GM18498 (cell line): ENCODE measurements at regions not wholly inside any gene's neighbourhood (a gene's known extent, or its start where the extent isn't known, plus 50 kb on each side); places are given as distances from the start of the nearest gene placed in this dataset.
A peak's percentile ranks its signal among the peaks of the same experiment; 100 is the strongest.
"Not testable (repeated sequence)": the region's sequence is repeated elsewhere in the genome, so short reads cannot be mapped to it uniquely, and the experiment has no call there.

ENCODE experiments used
- ATAC-seq: cut with Tn5 transposase; IDR thresholded peaks from one replicate; pipeline ENCODE4 v1.9.1; 2021; ENCODE audit warnings: mild to moderate bottlenecking, moderate library complexity; ENCODE audit not compliant: unreplicated experiment

GRCh38 chr4:81688085-81688484 lies 216.4 kb upstream of the RASGEF1B start:
- no peak for ATAC-seq

GRCh38 chr4:81687471-81687870 lies 215.8 kb upstream of the RASGEF1B start:
- ATAC-seq: no peak

GRCh38 chr4:81685104-81685503 lies 213.4 kb upstream of the RASGEF1B start:
- no peak for ATAC-seq

- no peak for ATAC-seq
Observed at GRCh38 chr4:81684352-81684751, 212.6 kb upstream of the RASGEF1B start.

- no peak for ATAC-seq
Observed at GRCh38 chr4:81682492-81682891, 210.8 kb upstream of the RASGEF1B start.

- ATAC-seq: no peak
Observed at GRCh38 chr4:81679315-81679714, 207.6 kb upstream of the RASGEF1B start.

GRCh38 chr4:81678801-81679200 lies 207.1 kb upstream of the RASGEF1B start:
- no peak for ATAC-seq

- ATAC-seq: no peak
Observed at GRCh38 chr4:81676537-81676936, 204.8 kb upstream of the RASGEF1B start.

GRCh38 chr4:81675791-81676393 lies 204.2 kb upstream of the RASGEF1B start:
- no peak for ATAC-seq

- no peak for ATAC-seq
Observed at GRCh38 chr4:81673961-81674360, 202.3 kb upstream of the RASGEF1B start.

- ATAC-seq: not testable (repeated sequence)
Observed at GRCh38 chr4:81668328-81668727, 196.6 kb upstream of the RASGEF1B start.

- no peak for ATAC-seq
Observed at GRCh38 chr4:81667539-81667938, 195.8 kb upstream of the RASGEF1B start.

- ATAC-seq: no peak
Observed at GRCh38 chr4:81666491-81666890, 194.8 kb upstream of the RASGEF1B start.

- no peak for ATAC-seq
Observed at GRCh38 chr4:81665649-81666048, 193.9 kb upstream of the RASGEF1B start.

GRCh38 chr4:81665045-81665444 lies 193.3 kb upstream of the RASGEF1B start:
- no peak for ATAC-seq

GRCh38 chr4:81664079-81664478 lies 192.4 kb upstream of the RASGEF1B start:
- no peak for ATAC-seq

- no peak for ATAC-seq
Observed at GRCh38 chr4:81663368-81663767, 191.7 kb upstream of the RASGEF1B start.

- ATAC-seq: no peak
Observed at GRCh38 chr4:81659051-81659450, 187.3 kb upstream of the RASGEF1B start.

- ATAC-seq: no peak
Observed at GRCh38 chr4:81652069-81652478, 180.4 kb upstream of the RASGEF1B start.

GRCh38 chr4:81651243-81651899 lies 179.7 kb upstream of the RASGEF1B start:
- no peak for ATAC-seq

- ATAC-seq: no peak
Observed at GRCh38 chr4:81650606-81651242, 179.0 kb upstream of the RASGEF1B start.

- peak; percentile 99 for ATAC-seq
Observed at GRCh38 chr4:81648576-81649275, 177.0 kb upstream of the RASGEF1B start.
